Lower leg skin (tissue), 3 donors: ENCODE measurements at regions not wholly inside any gene's neighbourhood (a gene's known extent, or its start where the extent isn't known, plus 50 kb on each side); places are given as distances from the start of the nearest gene placed in this dataset.

ENCODE experiments used
- POLR2A ChIP-seq, 2 donors: fragments of 450-650 bp; IDR thresholded peaks; one replicate each; pipeline ENCODE4 v1.6.1; 2016 to 2017; ENCODE audit warnings: antibody characterized with exemption in 2 of 2, mild to moderate bottlenecking in 1 of 2, moderate library complexity in 1 of 2
- TF ChIP-seq, protein P1 (sequence below), 3 donors: fragments of 450-650 bp; IDR thresholded peaks; one replicate each; pipeline ENCODE4 v1.5.1; 2016; ENCODE audit warnings: antibody characterized with exemption in 3 of 3, mild to moderate bottlenecking in 3 of 3, moderate library complexity in 2 of 3

DNA sequence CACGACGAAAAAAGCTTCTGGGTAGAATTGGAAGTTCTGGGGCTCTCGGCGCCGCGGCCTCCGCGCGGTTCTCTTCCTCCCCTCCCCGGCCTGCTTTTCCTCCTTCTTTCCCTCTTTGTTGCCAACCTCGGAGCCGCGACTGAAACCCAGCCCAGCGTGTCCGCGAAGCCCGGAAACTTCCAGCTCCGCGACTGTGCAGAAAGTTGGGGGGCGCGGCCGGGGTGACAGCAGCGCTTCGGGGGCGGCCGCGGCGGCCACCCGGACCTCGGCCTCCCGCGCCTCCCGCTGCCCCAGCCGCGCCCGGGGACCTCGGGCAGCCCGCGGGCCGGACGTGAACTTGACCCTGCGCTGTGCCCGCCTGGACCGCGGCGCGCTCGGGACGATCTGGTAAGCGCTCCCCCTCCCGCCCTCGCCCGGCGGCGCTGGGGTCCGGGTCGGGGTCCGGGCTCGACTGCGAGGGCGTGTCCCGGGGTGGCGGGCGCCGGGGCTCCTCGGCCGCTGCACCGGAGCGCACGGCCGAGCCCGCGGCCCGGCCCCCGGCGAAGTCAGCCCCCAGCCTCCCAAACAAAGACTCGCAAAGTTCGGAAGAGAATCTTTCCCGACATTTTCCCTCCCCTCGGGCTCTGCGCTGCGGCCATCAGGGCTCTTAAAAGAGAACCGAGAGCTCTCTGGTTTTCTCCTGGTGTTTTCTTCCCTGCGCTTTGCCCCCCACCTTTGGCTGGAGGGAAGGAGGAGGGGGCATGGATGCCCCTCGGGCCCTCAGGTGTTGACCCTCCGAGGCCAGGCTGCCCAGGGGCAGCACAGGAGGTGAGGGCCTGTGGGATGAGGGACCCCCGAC, 67.9 kb upstream of the WNT7B start:
- TF ChIP-seq, protein P1, sequence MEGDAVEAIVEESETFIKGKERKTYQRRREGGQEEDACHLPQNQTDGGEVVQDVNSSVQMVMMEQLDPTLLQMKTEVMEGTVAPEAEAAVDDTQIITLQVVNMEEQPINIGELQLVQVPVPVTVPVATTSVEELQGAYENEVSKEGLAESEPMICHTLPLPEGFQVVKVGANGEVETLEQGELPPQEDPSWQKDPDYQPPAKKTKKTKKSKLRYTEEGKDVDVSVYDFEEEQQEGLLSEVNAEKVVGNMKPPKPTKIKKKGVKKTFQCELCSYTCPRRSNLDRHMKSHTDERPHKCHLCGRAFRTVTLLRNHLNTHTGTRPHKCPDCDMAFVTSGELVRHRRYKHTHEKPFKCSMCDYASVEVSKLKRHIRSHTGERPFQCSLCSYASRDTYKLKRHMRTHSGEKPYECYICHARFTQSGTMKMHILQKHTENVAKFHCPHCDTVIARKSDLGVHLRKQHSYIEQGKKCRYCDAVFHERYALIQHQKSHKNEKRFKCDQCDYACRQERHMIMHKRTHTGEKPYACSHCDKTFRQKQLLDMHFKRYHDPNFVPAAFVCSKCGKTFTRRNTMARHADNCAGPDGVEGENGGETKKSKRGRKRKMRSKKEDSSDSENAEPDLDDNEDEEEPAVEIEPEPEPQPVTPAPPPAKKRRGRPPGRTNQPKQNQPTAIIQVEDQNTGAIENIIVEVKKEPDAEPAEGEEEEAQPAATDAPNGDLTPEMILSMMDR (IDR thresholded peaks at IDR 0.05): no peak
- TF ChIP-seq POLR2A (IDR thresholded peaks at IDR 0.05): no peak
